Trophoblast cell (in vitro differentiated cells and primary cell): ENCODE measurements at regions not wholly inside any gene's neighbourhood (a gene's known extent, or its start where the extent isn't known, plus 50 kb on each side); places are given as distances from the start of the nearest gene placed in this dataset.
"Not testable (repeated sequence)": the region's sequence is repeated elsewhere in the genome, so short reads cannot be mapped to it uniquely, and the experiment has no call there.

Experiments
- DNase-seq, 2 donors: peaks; one replicate each; pipeline ENCODE4 v3.0.0-alpha.2; 2016
- H2AFZ ChIP-seq: 2 replicates; pipeline ENCODE4 v1.6.1; 2013; ENCODE audit warnings: low read length, moderate library complexity, mild to moderate bottlenecking; ENCODE audit not compliant: insufficient read depth, poor library complexity
- H2AK5ac ChIP-seq: 2 replicates; pipeline ENCODE4 v1.6.1; 2013; ENCODE audit warnings: mild to moderate bottlenecking, low read length
- H2BK120ac ChIP-seq: 2 replicates; pipeline ENCODE4 v1.6.1; 2013; ENCODE audit warnings: low read length, mild to moderate bottlenecking, moderate library complexity; ENCODE audit not compliant: insufficient read depth, poor library complexity
- H2BK12ac ChIP-seq: 2 replicates; pipeline ENCODE4 v1.6.1; 2013; ENCODE audit warnings: mild to moderate bottlenecking, low read length, moderate library complexity
- H2BK5ac ChIP-seq: 2 replicates; pipeline ENCODE4 v1.6.1; 2013; ENCODE audit warnings: low read length, low read depth, moderate library complexity, mild to moderate bottlenecking; ENCODE audit not compliant: poor library complexity
- H3K14ac ChIP-seq: 2 replicates; pipeline ENCODE4 v1.6.1; 2013; ENCODE audit warnings: mild to moderate bottlenecking, low read length
- H3K18ac ChIP-seq: 2 replicates; pipeline ENCODE4 v1.6.1; 2013; ENCODE audit warnings: mild to moderate bottlenecking, low read length
- H3K23ac ChIP-seq: 2 replicates; pipeline ENCODE4 v1.6.1; 2013; ENCODE audit warnings: low read length
- H3K27ac ChIP-seq: 2 replicates; pipeline ENCODE4 v1.5.1; 2013; ENCODE audit warnings: low read depth, mild to moderate bottlenecking, inconsistent platforms, low read length, moderate library complexity
- H3K27me3 ChIP-seq: 2 replicates; pipeline ENCODE4 v1.6.1; 2013; ENCODE audit warnings: inconsistent platforms, mild to moderate bottlenecking, low read length, moderate library complexity; ENCODE audit not compliant: insufficient read depth
- H3K36me3 ChIP-seq, 2 experiments: 1 replicate in 1 of 2; 2 replicates in 1 of 2; pipeline ENCODE4 v1.6.1; 2013; ENCODE audit warnings: low read length in 2 of 2, mild to moderate bottlenecking in 2 of 2, moderate library complexity in 1 of 2; ENCODE audit not compliant: insufficient read depth in 2 of 2, control insufficient read depth in 1 of 2
- H3K4ac ChIP-seq: 2 replicates; pipeline ENCODE4 v1.6.1; 2013; ENCODE audit warnings: low read depth, mild to moderate bottlenecking, low read length, moderate library complexity
- H3K4me1 ChIP-seq, 2 experiments: 1 replicate in 1 of 2; 2 replicates in 1 of 2; pipeline ENCODE4 v1.6.1; 2013; ENCODE audit warnings: low read length in 2 of 2, mild to moderate bottlenecking in 2 of 2, moderate library complexity in 1 of 2; ENCODE audit not compliant: insufficient read depth in 2 of 2, control insufficient read depth in 1 of 2
- H3K4me2 ChIP-seq: 2 replicates; pipeline ENCODE4 v1.6.1; 2013; ENCODE audit warnings: inconsistent platforms, mild to moderate bottlenecking, low read length, moderate library complexity
- H3K4me3 ChIP-seq: 2 replicates; pipeline ENCODE4 v1.5.1; 2013; ENCODE audit warnings: mild to moderate bottlenecking, low read depth, low read length, inconsistent platforms
- H3K79me1 ChIP-seq: one replicate; pipeline ENCODE4 v1.6.1; 2013; ENCODE audit warnings: low read length
- H3K79me2 ChIP-seq: 2 replicates; pipeline ENCODE4 v1.6.1; 2013; ENCODE audit warnings: low read length, mild to moderate bottlenecking; ENCODE audit not compliant: control insufficient read depth, insufficient read depth, poor library complexity
- H3K9ac ChIP-seq: 2 replicates; pipeline ENCODE4 v1.6.1; 2013; ENCODE audit warnings: mild to moderate bottlenecking, low read length
- H3K9me3 ChIP-seq: 2 replicates; pipeline ENCODE4 v1.6.1; 2013; ENCODE audit warnings: low read depth, mild to moderate bottlenecking, control low read depth, inconsistent platforms, low read length; ENCODE audit not compliant: insufficient read depth
- H4K12ac ChIP-seq: 2 replicates; pipeline ENCODE4 v1.6.1; 2013; ENCODE audit warnings: low read depth, mild to moderate bottlenecking, low read length, moderate library complexity
- H4K8ac ChIP-seq: 2 replicates; pipeline ENCODE4 v1.6.1; 2013; ENCODE audit warnings: low read depth, mild to moderate bottlenecking, low read length, moderate library complexity
- H4K91ac ChIP-seq: one replicate; pipeline ENCODE4 v1.6.1; 2013; ENCODE audit warnings: low read depth, mild to moderate bottlenecking, low read length, moderate library complexity
- WGBS: extraction: QIAGEN DNeasy Blood & Tissue Kit; methylation state at CpG from one replicate; pipeline ENCODE4 v1.1.7; 2013; ENCODE audit warnings: missing lambda C conversion rate; ENCODE audit not compliant: insufficient read length, insufficient coverage; ENCODE audit errors: extremely low coverage; 5-methylcytosine and 5-hydroxymethylcytosine counted together

DNA sequence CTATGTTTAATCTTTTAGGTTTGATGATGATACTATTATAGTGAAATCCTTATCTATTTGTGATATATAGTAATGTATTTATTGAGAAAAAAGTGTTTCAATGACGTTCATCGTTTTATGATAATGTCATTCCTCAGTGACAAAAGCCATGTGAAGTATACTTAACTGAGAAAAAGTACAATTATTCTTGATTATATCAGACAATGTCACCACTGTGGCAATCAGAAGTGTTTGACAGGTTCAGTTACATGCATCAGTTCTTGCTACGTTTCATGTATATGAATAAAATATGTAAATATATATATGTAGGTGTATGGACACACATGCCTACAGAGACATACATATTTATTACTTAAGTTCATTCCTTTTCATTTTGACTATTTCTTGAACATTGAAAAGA is 341.5 kb upstream of the CDH10 start:
- no peak overlapping the region for H3K9ac ChIP-seq

GRCh38 chr5:24978552-24978951 is 333.8 kb upstream of the CDH10 start:
- H3K36me3 ChIP-seq, H3K79me2 ChIP-seq, H3K27ac ChIP-seq, H3K23ac ChIP-seq, H3K9ac ChIP-seq, H3K9me3 ChIP-seq, H2BK12ac ChIP-seq, H2AFZ ChIP-seq, H2BK120ac ChIP-seq, H2AK5ac ChIP-seq, H3K4me1 ChIP-seq, DNase-seq, H3K4me2 ChIP-seq, H2BK5ac ChIP-seq, H3K4me3 ChIP-seq, H3K18ac ChIP-seq, H3K14ac ChIP-seq, H4K8ac ChIP-seq, H3K79me1 ChIP-seq, H4K91ac ChIP-seq, H3K27me3 ChIP-seq, H3K4ac ChIP-seq, H4K12ac ChIP-seq: not testable (repeated sequence)
- WGBS, result no CpG with 5 or more reads among the region's 3 CpGs

More for the DNA sequence above, 341.5 kb upstream of the CDH10 start:
- no peak overlapping the region for H2AFZ ChIP-seq
- no peak overlapping the region for H2BK120ac ChIP-seq
- H3K18ac ChIP-seq, result no peak overlapping the region
- no peaks in the 10 kb centered on the region for H3K79me1 ChIP-seq
- no peak overlapping the region for H3K23ac ChIP-seq
- no peaks in the 10 kb centered on the region for H3K27me3 ChIP-seq
- H4K12ac ChIP-seq, result no peak overlapping the region
- no peaks in the 10 kb centered on the region for H3K79me2 ChIP-seq
- DNase-seq, result no peak
- no peak overlapping the region for H2BK12ac ChIP-seq
- H3K4me2 ChIP-seq, result no peak overlapping the region
- H3K4ac ChIP-seq, result no peak overlapping the region
- H3K4me3 ChIP-seq, result no peak overlapping the region
- no peak overlapping the region for H3K14ac ChIP-seq
- H2BK5ac ChIP-seq, result no peak overlapping the region
- WGBS, result no CpG with 5 or more reads among the region's 3 CpGs
- H3K36me3 ChIP-seq, result no peaks in the 10 kb centered on the region
- no peak overlapping the region for H2AK5ac ChIP-seq
- H4K8ac ChIP-seq, result no peak overlapping the region
- no peak overlapping the region for H3K27ac ChIP-seq
- no peaks in the 10 kb centered on the region for H3K4me1 ChIP-seq
- no peaks in the 10 kb centered on the region for H3K9me3 ChIP-seq
- H4K91ac ChIP-seq, result no peak overlapping the region

- H3K79me2 ChIP-seq, result no peaks in the 10 kb centered on the region
- H2AK5ac ChIP-seq, result no peak overlapping the region
- WGBS, result no CpG with 5 or more reads among the region's 1 CpG
- H3K14ac ChIP-seq, result no peak overlapping the region
- H4K8ac ChIP-seq, result no peak overlapping the region
- no peak overlapping the region for H4K91ac ChIP-seq
- H3K4ac ChIP-seq, result no peak overlapping the region
- no peaks in the 10 kb centered on the region for H3K36me3 ChIP-seq
- no peaks in the 10 kb centered on the region for H3K4me1 ChIP-seq
- no peak overlapping the region for H3K18ac ChIP-seq
- no peak overlapping the region for H3K4me2 ChIP-seq
- H3K23ac ChIP-seq, result no peak overlapping the region
- H3K79me1 ChIP-seq, result no peaks in the 10 kb centered on the region
- no peak overlapping the region for H2BK120ac ChIP-seq
- no peak overlapping the region for H3K9ac ChIP-seq
- H3K27me3 ChIP-seq, result no peaks in the 10 kb centered on the region
- no peak overlapping the region for H2BK5ac ChIP-seq
- no peak overlapping the region for H2AFZ ChIP-seq
- no peak for DNase-seq
- H4K12ac ChIP-seq, result no peak overlapping the region
- H3K9me3 ChIP-seq, result no peaks in the 10 kb centered on the region
- no peak overlapping the region for H3K4me3 ChIP-seq
- no peak overlapping the region for H2BK12ac ChIP-seq
- H3K27ac ChIP-seq, result no peak overlapping the region
Measured at GRCh38 chr5:24963611-24964010, 318.8 kb upstream of the CDH10 start.

DNA sequence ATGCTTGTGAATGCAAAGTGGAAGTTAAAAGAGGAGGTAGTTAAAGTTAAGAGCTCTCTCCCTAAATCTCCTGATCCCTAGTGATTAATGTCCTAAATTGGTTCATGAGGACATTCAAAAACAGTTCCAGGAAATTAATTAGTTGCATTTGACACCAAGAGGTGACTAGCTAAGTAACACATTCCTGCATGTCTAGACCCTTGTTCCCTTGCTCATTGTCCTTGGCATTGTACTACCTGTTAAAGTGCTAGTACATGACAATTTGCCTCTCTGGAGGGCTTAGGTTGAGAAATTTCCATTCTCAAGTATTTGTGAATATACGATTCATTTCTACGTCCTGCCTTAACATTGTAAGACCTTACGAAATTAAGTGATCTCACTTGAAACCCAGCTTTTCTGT is 278.6 kb upstream of the CDH10 start:
- Histone ChIP-seq H2BK12ac (no peak overlapping the region), H3K9ac (no peak overlapping the region), H3K79me2 (no peaks in the 10 kb centered on the region), H3K27ac (no peak overlapping the region), H2AFZ (no peak overlapping the region), H3K36me3 (no peaks in the 10 kb centered on the region), H3K79me1 (no peaks in the 10 kb centered on the region), H2AK5ac (no peak overlapping the region), H3K23ac (no peak overlapping the region), H3K4me1 (no peaks in the 10 kb centered on the region), H3K4ac (no peak overlapping the region), H3K4me2 (no peak overlapping the region), H3K14ac (no peak overlapping the region), H4K8ac (no peak overlapping the region), H4K12ac (no peak overlapping the region), H3K9me3 (no peaks in the 10 kb centered on the region), H3K4me3 (no peak overlapping the region), H3K27me3 (no peaks in the 10 kb centered on the region), H2BK5ac (no peak overlapping the region), H4K91ac (no peak overlapping the region), H2BK120ac (no peak overlapping the region), H3K18ac (no peak overlapping the region)
- no CpG with 5 or more reads among the region's 3 CpGs for whole genome bisulfite sequencing
- DNase-seq, result no peak
